ENCODE measurements at regions not wholly inside any gene's neighbourhood (a gene's known extent, or its start where the extent isn't known, plus 50 kb on each side); places are given as distances from the start of the nearest gene placed in this dataset.

DNA sequence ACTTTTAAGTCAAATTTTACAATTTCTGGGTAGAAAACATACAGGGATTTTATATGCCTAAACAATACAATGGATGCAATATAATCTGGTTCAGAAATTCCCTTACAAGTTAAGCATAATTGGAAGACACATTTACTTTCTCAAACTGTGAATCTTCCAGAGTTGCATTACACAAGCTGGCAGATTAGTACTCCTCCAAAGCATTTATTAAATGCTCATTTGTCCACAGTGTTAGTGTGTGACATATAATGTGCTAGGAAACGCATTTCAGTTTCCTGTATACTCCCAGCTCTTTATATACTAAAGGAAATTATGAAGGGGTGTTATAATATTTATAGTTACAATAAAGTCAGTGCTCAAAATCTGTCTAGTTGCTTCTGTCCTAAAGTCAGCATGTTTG is 239.0 kb upstream of the FIGN start:
- TF ChIP-seq POLR2A (IDR thresholded peaks at IDR 0.05; ENCODE audit: low read length) = no peak
- TF ChIP-seq GATA1 (IDR thresholded peaks at IDR 0.05; ENCODE audit: low read depth, low read length) = no peak

Data from erythroblast (primary cell).